Pancreas (tissue), 10 donors: ENCODE measurements at regions not wholly inside any gene's neighbourhood (a gene's known extent, or its start where the extent isn't known, plus 50 kb on each side); places are given as distances from the start of the nearest gene placed in this dataset.
"Not testable (repeated sequence)": the region's sequence is repeated elsewhere in the genome, so short reads cannot be mapped to it uniquely, and the experiment has no call there.

ENCODE experiments used
- ATAC-seq, 4 donors: fragments of 200-7000 bp; cut with Tn5 transposase; one replicate each; pipeline versions ENCODE4 v1.8.0 to v1.9.1; 2020; ENCODE audit warnings: mild to moderate bottlenecking in 4 of 4, moderate library complexity in 4 of 4
- DNase-seq, 6 donors: peaks; one replicate each; pipeline ENCODE4 v3.0.0-alpha.2; 2020
- FAIRE-seq: peaks from 2 replicates; lab custom pipeline; 2012; peaks lifted over from hg19 to GRCh38; lab: Jason Lieb, UNC
- H3K27ac ChIP-seq, 4 donors: fragments of 200-600 bp; sonication (generic); 1 replicate in 3 of 4; 2 replicates in 1 of 4; pipeline versions ENCODE4 v1.5.0 to v1.8.0; 2020
- H3K27me3 ChIP-seq, 4 donors: fragments of 200-600 bp; one replicate each; pipeline ENCODE4 v1.8.0; 2021
- H3K36me3 ChIP-seq, 3 donors: fragments of 200-600 bp; sonication (generic) in 1 of 3; one replicate each; pipeline versions ENCODE4 v1.5.0 to v1.8.0; 2020 to 2021
- H3K4me1 ChIP-seq, 3 donors: fragments of 200-600 bp; one replicate each; pipeline ENCODE4 v1.8.0; 2021
- H3K4me3 ChIP-seq, 4 donors: fragments of 200-600 bp; sonication (generic) in 2 of 4; one replicate each; pipeline versions ENCODE4 v1.5.0 to v1.8.0; 2020 to 2021
- H3K9me3 ChIP-seq, 4 donors: fragments of 200-600 bp; one replicate each; pipeline ENCODE4 v1.8.0; 2021
- CTCF ChIP-seq, 4 donors: fragments of 200-600 bp; sonication (generic) in 3 of 4; IDR thresholded peaks; one replicate each; pipeline versions ENCODE4 v1.5.0 to v1.8.0; 2021; ENCODE audit warnings: antibody characterized with exemption in 4 of 4
- WGBS, 2 donors: extraction: QIAGEN DNeasy Blood & Tissue Kit; methylation state at CpG; one replicate each; pipeline ENCODE4 v1.1.7; 2013; 5-methylcytosine and 5-hydroxymethylcytosine counted together
- intact Hi-C, 3 donors: fragments of 100-400 bp; cut with DNase I; formaldehyde crosslinking; loops; one replicate each; pipeline versions ENCODE4 v1.11.1 to v1.14.2; 2022
- donor health status: healthy with polysubstance abuse.
- donor health status: DM: no; HTN: no; CAD: no; lungs with moderate emphysema.
- donor health status: DM: no; HTN: no; CAD: no.
- donor health status: control.
- donor health status: control.
- donor health status: Bipolar disorder and iron deficiency.
- donor health status: DM: yes; HTN: yes; CAD: no.
- donor health status: DM: no; HTN: no; CAD: no.
- donor health status: DM: no; HTN: no; CAD: no.
- donor health status: DM: yes; HTN: yes; CAD: no.

GRCh38 chr9:88915916-88916315 lies 75.4 kb upstream of the S1PR3 start:
- Histone ChIP-seq H3K27me3 (no peaks in the 10 kb centered on the region), H3K4me3 (no peak overlapping the region), H3K36me3 (no peaks in the 10 kb centered on the region), H3K4me1 (peaks cover 6 to 9% (median 7%) of the 10 kb centered on the region in 3 donors), H3K27ac (peak overlapping the region in 1 of 4 donors; percentile 74), H3K9me3 (no peaks in the 10 kb centered on the region)
- no peak for FAIRE-seq
- DNase-seq = no peak
- intact Hi-C loops = no loop called here
- no peak for TF ChIP-seq CTCF (IDR thresholded peaks at IDR 0.05)
- WGBS, 2 donors = 53 to 54% methylated on average over 2 of the region's 2 CpGs
- ATAC-seq = peak in 2 of 4 donors; percentile 10 to 25

- Histone ChIP-seq H3K4me1 (peaks cover 6 to 9% (median 7%) of the 10 kb centered on the region in 3 donors), H3K27me3 (no peaks in the 10 kb centered on the region), H3K4me3 (no peak overlapping the region), H3K9me3 (no peaks in the 10 kb centered on the region), H3K27ac (peak overlapping the region; percentile 22 to 74 (median 40)), H3K36me3 (no peaks in the 10 kb centered on the region)
- TF ChIP-seq CTCF (IDR thresholded peaks at IDR 0.05) = no peak
- 0 to 43% methylated on average over 1 of the region's 1 CpG for WGBS, 2 donors
- intact Hi-C loops = no loop called here
- DNase-seq (no peak), ATAC-seq (peak; percentile 28 to 61 (median 42)), FAIRE-seq (no peak)
Observed at GRCh38 chr9:88916894-88917293, 74.4 kb upstream of the S1PR3 start.

GRCh38 chr9:88917375-88917774 lies 73.9 kb upstream of the S1PR3 start:
- Histone ChIP-seq H3K36me3 (no peaks in the 10 kb centered on the region), H3K27me3 (no peaks in the 10 kb centered on the region), H3K9me3 (no peaks in the 10 kb centered on the region), H3K27ac (peak overlapping the region; percentile 22 to 74 (median 40)), H3K4me1 (peaks cover 6 to 9% (median 7%) of the 10 kb centered on the region in 3 donors), H3K4me3 (no peak overlapping the region)
- FAIRE-seq = no peak
- ATAC-seq = peak; percentile 94 to 98 (median 96)
- 60 to 70% methylated on average over 3 of the region's 3 CpGs for WGBS, 2 donors
- intact Hi-C loops = no loop called here
- no peak for TF ChIP-seq CTCF (IDR thresholded peaks at IDR 0.05)
- peak; percentile 56 to 70 (median 63) for DNase-seq

GRCh38 chr9:88918537-88918936 lies 72.7 kb upstream of the S1PR3 start:
- H3K4me3 ChIP-seq, H3K9me3 ChIP-seq, intact Hi-C loops, H3K36me3 ChIP-seq, FAIRE-seq, H3K27ac ChIP-seq, ATAC-seq, H3K27me3 ChIP-seq, H3K4me1 ChIP-seq, DNase-seq: not testable (repeated sequence)
- 74 to 100% methylated on average over 1 of the region's 1 CpG for WGBS, 2 donors

- no peak overlapping the region for H3K4me3 ChIP-seq
- H3K4me1 ChIP-seq = peaks cover 6 to 7% (median 7%) of the 10 kb centered on the region in 3 donors
- no peak for TF ChIP-seq CTCF (IDR thresholded peaks at IDR 0.05)
- FAIRE-seq (no peak), ATAC-seq (no peak), DNase-seq (no peak)
- 94 to 96% methylated on average over 1 of the region's 1 CpG for WGBS, 2 donors
- no peak overlapping the region for H3K27ac ChIP-seq
- intact Hi-C loops = no loop called here
- no peaks in the 10 kb centered on the region for H3K36me3 ChIP-seq
- H3K27me3 ChIP-seq = no peaks in the 10 kb centered on the region
- no peaks in the 10 kb centered on the region for H3K9me3 ChIP-seq
Observed at GRCh38 chr9:88920645-88921044, 70.6 kb upstream of the S1PR3 start.
